IPS-15b (cell line): ENCODE measurements at regions not wholly inside any gene's neighbourhood (a gene's known extent, or its start where the extent isn't known, plus 50 kb on each side); places are given as distances from the start of the nearest gene placed in this dataset.

Experiments
- H3K27me3 ChIP-seq: one replicate; pipeline ENCODE4 v1.6.1; 2013; ENCODE audit warnings: low read length; ENCODE audit not compliant: control insufficient read depth, insufficient read depth
- H3K36me3 ChIP-seq: one replicate; pipeline ENCODE4 v1.6.1; 2013; ENCODE audit warnings: low read length; ENCODE audit not compliant: control insufficient read depth, insufficient read depth
- H3K4me1 ChIP-seq: one replicate; pipeline ENCODE4 v1.6.1; 2013; ENCODE audit warnings: mild to moderate bottlenecking, low read length; ENCODE audit not compliant: control insufficient read depth, insufficient read depth
- H3K4me3 ChIP-seq: one replicate; pipeline ENCODE4 v1.5.1; 2013; ENCODE audit warnings: low read depth, low read length
- H3K9ac ChIP-seq: one replicate; pipeline ENCODE4 v1.6.1; 2013; ENCODE audit warnings: low read depth, mild to moderate bottlenecking, low read length
- H3K9me3 ChIP-seq: one replicate; pipeline ENCODE4 v1.6.1; 2013; ENCODE audit warnings: mild to moderate bottlenecking, low read length; ENCODE audit not compliant: control insufficient read depth, insufficient read depth

GRCh38 chr17:77494664-77495435 is 354.1 kb downstream of the SEC14L1 start:
- no peaks in the 10 kb centered on the region for H3K4me1 ChIP-seq
- no peaks in the 10 kb centered on the region for H3K27me3 ChIP-seq
- H3K4me3 ChIP-seq, result no peak overlapping the region
- H3K9me3 ChIP-seq, result no peaks in the 10 kb centered on the region
- H3K36me3 ChIP-seq, result peaks cover 62% of the 10 kb centered on the region
- H3K9ac ChIP-seq, result no peak overlapping the region

GRCh38 chr17:77495575-77495974 is 354.8 kb downstream of the SEC14L1 start:
- no peak overlapping the region for H3K9ac ChIP-seq
- H3K4me1 ChIP-seq, result no peaks in the 10 kb centered on the region
- H3K4me3 ChIP-seq, result no peak overlapping the region
- no peaks in the 10 kb centered on the region for H3K9me3 ChIP-seq
- no peaks in the 10 kb centered on the region for H3K27me3 ChIP-seq
- H3K36me3 ChIP-seq, result peaks cover 57% of the 10 kb centered on the region

- H3K36me3 ChIP-seq, result peaks cover 53% of the 10 kb centered on the region
- no peaks in the 10 kb centered on the region for H3K27me3 ChIP-seq
Observed at GRCh38 chr17:77496401-77496801, 355.6 kb downstream of the SEC14L1 start.

GRCh38 chr17:77496831-77497577 is 356.2 kb downstream of the SEC14L1 start:
- Histone ChIP-seq H3K36me3 (peaks cover 49% of the 10 kb centered on the region), H3K9ac (no peak overlapping the region), H3K4me3 (no peak overlapping the region), H3K4me1 (no peaks in the 10 kb centered on the region), H3K27me3 (no peaks in the 10 kb centered on the region), H3K9me3 (no peaks in the 10 kb centered on the region)

More at GRCh38 chr17:77496401-77496801, 355.6 kb downstream of the SEC14L1 start:
- H3K4me3 ChIP-seq, result no peak overlapping the region
- H3K9me3 ChIP-seq, result no peaks in the 10 kb centered on the region
- H3K9ac ChIP-seq, result no peak overlapping the region
- H3K4me1 ChIP-seq, result no peaks in the 10 kb centered on the region

- Histone ChIP-seq H3K36me3 (peaks cover 44% of the 10 kb centered on the region), H3K4me1 (no peaks in the 10 kb centered on the region), H3K4me3 (no peak overlapping the region), H3K9ac (no peak overlapping the region), H3K9me3 (no peaks in the 10 kb centered on the region), H3K27me3 (no peaks in the 10 kb centered on the region)
Observed at GRCh38 chr17:77497578-77497934, 356.8 kb downstream of the SEC14L1 start.

- Histone ChIP-seq H3K9me3 (no peaks in the 10 kb centered on the region), H3K27me3 (no peaks in the 10 kb centered on the region), H3K4me1 (no peaks in the 10 kb centered on the region), H3K4me3 (no peak overlapping the region), H3K36me3 (peaks cover 37% of the 10 kb centered on the region), H3K9ac (no peak overlapping the region)
Observed at GRCh38 chr17:77498091-77498741, 357.4 kb downstream of the SEC14L1 start.

- H3K9ac ChIP-seq, result no peak overlapping the region
- no peaks in the 10 kb centered on the region for H3K4me1 ChIP-seq
- H3K9me3 ChIP-seq, result no peaks in the 10 kb centered on the region
- H3K27me3 ChIP-seq, result no peaks in the 10 kb centered on the region
- H3K36me3 ChIP-seq, result peaks cover 34% of the 10 kb centered on the region
- H3K4me3 ChIP-seq, result no peak overlapping the region
Observed at GRCh38 chr17:77498791-77499698, 358.3 kb downstream of the SEC14L1 start.

- H3K9ac ChIP-seq, result no peak overlapping the region
- no peaks in the 10 kb centered on the region for H3K4me1 ChIP-seq
- no peak overlapping the region for H3K4me3 ChIP-seq
- H3K27me3 ChIP-seq, result no peaks in the 10 kb centered on the region
- no peaks in the 10 kb centered on the region for H3K9me3 ChIP-seq
- peaks cover 34% of the 10 kb centered on the region for H3K36me3 ChIP-seq
Observed at GRCh38 chr17:77499699-77500435, 359.1 kb downstream of the SEC14L1 start.

- no peaks in the 10 kb centered on the region for H3K9me3 ChIP-seq
- no peaks in the 10 kb centered on the region for H3K4me1 ChIP-seq
- H3K9ac ChIP-seq, result no peak overlapping the region
- peaks cover 23% of the 10 kb centered on the region for H3K36me3 ChIP-seq
- no peak overlapping the region for H3K4me3 ChIP-seq
- no peaks in the 10 kb centered on the region for H3K27me3 ChIP-seq
Observed at GRCh38 chr17:77501101-77501566, 360.4 kb downstream of the SEC14L1 start.

GRCh38 chr17:77501751-77502625 is 361.2 kb downstream of the SEC14L1 start:
- H3K27me3 ChIP-seq, result no peaks in the 10 kb centered on the region
- no peak overlapping the region for H3K9ac ChIP-seq
- H3K9me3 ChIP-seq, result no peaks in the 10 kb centered on the region
- peaks cover 17% of the 10 kb centered on the region for H3K36me3 ChIP-seq
- no peaks in the 10 kb centered on the region for H3K4me1 ChIP-seq
- H3K4me3 ChIP-seq, result no peak overlapping the region
